GM12878 (cell line): ENCODE measurements at regions not wholly inside any gene's neighbourhood (a gene's known extent, or its start where the extent isn't known, plus 50 kb on each side); places are given as distances from the start of the nearest gene placed in this dataset.

Experiments used
- ATAC-seq: fragments of 200-7000 bp; cut with Tn5 transposase; 3 replicates; pipeline ENCODE4 v1.9.1; 2020; ENCODE audit warnings: mild to moderate bottlenecking, moderate library complexity
- BruUV-seq: library from RNA; stranded (reverse); fragments of 400-500 nt; replicated peaks from 2 replicates; lab custom pipeline; 2021; lab: Mats Ljungman, UMichigan
- CTCF ChIA-PET: fragments of 300-600 bp; sonication (Branson Sonifier 250); formaldehyde crosslinking; extraction: SDS; loops from one replicate; lab custom pipeline; 2021; ENCODE audit warnings: inconsistent platforms; lab: Yijun Ruan, JAX
- POLR2A ChIA-PET: fragments of 350-600 bp; formaldehyde crosslinking; extraction: SDS; loops from one replicate; lab custom pipeline; 2021; ENCODE audit warnings: inconsistent platforms; lab: Charles Lee
- RAD21 ChIA-PET: fragments of 300-600 bp; sonication (Branson Sonifier 250); formaldehyde crosslinking; loops from one replicate; lab custom pipeline; 2023; ENCODE audit warnings: antibody characterized with exemption; ENCODE audit not compliant: unreplicated experiment; lab: Charles Lee
- SMC1A ChIA-PET: fragments of 300-600 bp; sonication (Branson Sonifier 250); formaldehyde crosslinking; loops from one replicate; lab custom pipeline; 2023; ENCODE audit not compliant: unreplicated experiment, uncharacterized antibody; lab: Charles Lee
- DNase-seq: peaks from one replicate; pipeline ENCODE4 v3.0.0-alpha.2; 2011; ENCODE audit warnings: low read depth, low spot score
- FAIRE-seq: peaks from 3 replicates; lab custom pipeline; 2011; peaks lifted over from hg19 to GRCh38; lab: Jason Lieb, UNC
- H2AFZ ChIP-seq: 2 replicates; pipeline ENCODE4 v1.6.0; 2011; ENCODE audit warnings: low read depth, low read length, control low read depth; ENCODE audit not compliant: control insufficient read depth
- H3K27ac ChIP-seq: 2 replicates; pipeline ENCODE4 v1.5.1; 2011; ENCODE audit warnings: control low read depth; ENCODE audit not compliant: control insufficient read depth, insufficient read depth
- H3K27me3 ChIP-seq, 2 experiments: replicated peaks in 1 of 2; 2 replicates each; pipeline versions ENCODE4 v1.6.0 to v1.6.1; 2011; ENCODE audit warnings: low read length in 1 of 2; ENCODE audit not compliant: control insufficient read depth in 2 of 2, insufficient read depth in 2 of 2
- H3K36me3 ChIP-seq, 2 experiments: 2 replicates each; pipeline ENCODE4 v1.5.1; 2011; ENCODE audit warnings: low read length in 1 of 2; ENCODE audit not compliant: control insufficient read depth in 2 of 2, insufficient read depth in 2 of 2
- H3K4me1 ChIP-seq: 2 replicates; pipeline ENCODE4 v1.6.1; 2011; ENCODE audit warnings: mild to moderate bottlenecking, low read length, moderate library complexity, mixed read lengths; ENCODE audit not compliant: control insufficient read depth, insufficient read depth
- H3K4me2 ChIP-seq: 2 replicates; pipeline ENCODE4 v1.6.0; 2011; ENCODE audit warnings: control low read depth; ENCODE audit not compliant: control insufficient read depth, insufficient read depth
- H3K4me3 ChIP-seq: fragments of 200-600 bp; sonication (generic); 2 replicates; pipeline ENCODE4 v1.5.1; 2016
- H3K79me2 ChIP-seq: 2 replicates; pipeline ENCODE4 v1.6.0; 2011; ENCODE audit warnings: low read length; ENCODE audit not compliant: control insufficient read depth, insufficient read depth
- H3K9ac ChIP-seq: 2 replicates; pipeline ENCODE4 v1.8.0; 2011; ENCODE audit warnings: low read length, control low read depth, mixed read lengths; ENCODE audit not compliant: control insufficient read depth, insufficient read depth
- H3K9me3 ChIP-seq: replicated peaks from 3 replicates; pipeline ENCODE4 v1.5.1; 2011; ENCODE audit warnings: mild to moderate bottlenecking, low read length; ENCODE audit not compliant: control insufficient read depth, insufficient read depth
- H4K20me1 ChIP-seq: 2 replicates; pipeline ENCODE4 v1.6.0; 2011; ENCODE audit not compliant: control insufficient read depth, insufficient read depth
- EZH2 ChIP-seq: IDR thresholded peaks from 2 replicates; pipeline ENCODE4 v1.6.1; 2012; ENCODE audit warnings: low read depth, mild to moderate bottlenecking, control low read depth, inconsistent platforms, low read length, borderline replicate concordance; ENCODE audit not compliant: control insufficient read depth
- FOXM1 ChIP-seq: IDR thresholded peaks from 2 replicates; pipeline ENCODE4 v1.6.1; 2012; ENCODE audit warnings: low read depth, mild to moderate bottlenecking, inconsistent platforms, low read length, moderate library complexity
- JUNB ChIP-seq: IDR thresholded peaks from 2 replicates; pipeline ENCODE4 v1.6.1; 2016; ENCODE audit warnings: antibody characterized with exemption, mild to moderate bottlenecking
- JUND ChIP-seq: IDR thresholded peaks from 2 replicates; pipeline ENCODE4 v1.6.1; 2012; ENCODE audit warnings: low read depth, mild to moderate bottlenecking, low read length, improper control_type of control experiment, moderate library complexity
- KAT2A ChIP-seq: conservative IDR thresholded peaks from 2 replicates; pipeline ENCODE4 v1.6.1; 2011; ENCODE audit warnings: low read depth, low read length; ENCODE audit not compliant: control insufficient read depth
- NR2C1 ChIP-seq: fragments of 450-650 bp; IDR thresholded peaks from 2 replicates; pipeline ENCODE4 v1.6.1; 2017; ENCODE audit warnings: antibody characterized with exemption, mild to moderate bottlenecking, moderate library complexity
- PML ChIP-seq: IDR thresholded peaks from 2 replicates; pipeline ENCODE4 v1.6.1; 2012; ENCODE audit warnings: low read length, inconsistent platforms
- RAD21 ChIP-seq: IDR thresholded peaks from 2 replicates; pipeline ENCODE4 v1.6.1; 2011; ENCODE audit warnings: mild to moderate bottlenecking, low read depth, low read length, moderate library complexity; ENCODE audit not compliant: insufficient read depth
- SPI1 ChIP-seq: IDR thresholded peaks from 2 replicates; pipeline ENCODE4 v1.6.1; 2011; ENCODE audit warnings: low read depth, mild to moderate bottlenecking, low read length, moderate library complexity, borderline replicate concordance; ENCODE audit not compliant: insufficient read depth
- SREBF2 ChIP-seq: IDR thresholded peaks from 2 replicates; pipeline ENCODE4 v1.6.1; 2012; ENCODE audit warnings: mild to moderate bottlenecking, low read length
- SUPT20H ChIP-seq: IDR thresholded peaks from 2 replicates; pipeline ENCODE4 v1.6.1; 2011; ENCODE audit warnings: low read depth, mild to moderate bottlenecking, low read length, moderate library complexity, borderline replicate concordance; ENCODE audit not compliant: control insufficient read depth
- TBL1XR1 ChIP-seq: IDR thresholded peaks from 2 replicates; pipeline ENCODE4 v1.6.1; 2012; ENCODE audit warnings: low read depth, low read length, improper control_type of control experiment
- WRNIP1 ChIP-seq: IDR thresholded peaks from 2 replicates; pipeline ENCODE4 v1.6.1; 2011; ENCODE audit warnings: low read depth, low read length, improper control_type of control experiment, borderline replicate concordance
- WGBS: methylation state at CpG from one replicate; pipeline ENCODE4 v1.1.6; 2016; ENCODE audit warnings: low lambda C conversion rate; ENCODE audit not compliant: insufficient replicate concordance, insufficient coverage; ENCODE audit errors: missing lambda C conversion rate; 5-methylcytosine and 5-hydroxymethylcytosine counted together
- in situ Hi-C: fragments of 300-500 bp; cut with MboI; formaldehyde crosslinking; loops from 9 replicates; pipeline ENCODE4 v1.14.3; 2018; ENCODE audit warnings: mixed read lengths
- intact Hi-C: fragments of 100-400 bp; cut with micrococcal nuclease; formaldehyde crosslinking; loops from one replicate; pipeline ENCODE4 v1.14.2; 2022; ENCODE audit not compliant: unreplicated experiment
- TF ChIP-seq, protein P1 (sequence below): fragments of 450-650 bp; IDR thresholded peaks from 2 replicates; pipeline ENCODE4 v1.6.1; 2017; ENCODE audit warnings: mild to moderate bottlenecking, moderate library complexity
- TF ChIP-seq, protein P2 (sequence below): fragments of 450-650 bp; IDR thresholded peaks from 2 replicates; pipeline ENCODE4 v1.6.1; 2017; ENCODE audit warnings: mild to moderate bottlenecking, moderate library complexity

DNA sequence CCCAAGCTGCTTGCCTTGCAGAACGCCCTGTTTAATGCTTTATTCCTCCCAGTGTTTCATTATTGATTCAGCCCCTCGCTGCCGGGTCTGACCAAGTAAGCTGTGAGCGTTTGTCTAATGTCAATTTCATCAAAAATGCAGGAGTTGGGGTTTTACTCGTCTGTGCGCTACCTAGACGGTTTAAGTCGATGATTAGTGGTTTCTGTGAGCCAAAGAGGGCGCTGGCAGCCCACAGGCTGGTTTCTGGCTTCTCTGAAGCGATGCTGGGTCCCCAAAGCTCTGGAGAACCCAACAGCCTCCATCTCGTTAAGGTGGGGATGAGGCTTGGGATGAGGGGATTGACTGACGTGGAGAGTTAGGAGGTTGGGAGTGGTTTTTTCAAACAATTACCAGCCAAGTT is 102.9 kb downstream of the SYF2 start (continued):
- TF ChIP-seq NR2C1 (no peak), RAD21 (0 out of 2 replicates have a peak, but pooled peaks have one; percentile 2), SREBF2 (no peak), EZH2 (no peak), JUND (no peak), KAT2A (no peak)
- TF ChIP-seq, protein P1, sequence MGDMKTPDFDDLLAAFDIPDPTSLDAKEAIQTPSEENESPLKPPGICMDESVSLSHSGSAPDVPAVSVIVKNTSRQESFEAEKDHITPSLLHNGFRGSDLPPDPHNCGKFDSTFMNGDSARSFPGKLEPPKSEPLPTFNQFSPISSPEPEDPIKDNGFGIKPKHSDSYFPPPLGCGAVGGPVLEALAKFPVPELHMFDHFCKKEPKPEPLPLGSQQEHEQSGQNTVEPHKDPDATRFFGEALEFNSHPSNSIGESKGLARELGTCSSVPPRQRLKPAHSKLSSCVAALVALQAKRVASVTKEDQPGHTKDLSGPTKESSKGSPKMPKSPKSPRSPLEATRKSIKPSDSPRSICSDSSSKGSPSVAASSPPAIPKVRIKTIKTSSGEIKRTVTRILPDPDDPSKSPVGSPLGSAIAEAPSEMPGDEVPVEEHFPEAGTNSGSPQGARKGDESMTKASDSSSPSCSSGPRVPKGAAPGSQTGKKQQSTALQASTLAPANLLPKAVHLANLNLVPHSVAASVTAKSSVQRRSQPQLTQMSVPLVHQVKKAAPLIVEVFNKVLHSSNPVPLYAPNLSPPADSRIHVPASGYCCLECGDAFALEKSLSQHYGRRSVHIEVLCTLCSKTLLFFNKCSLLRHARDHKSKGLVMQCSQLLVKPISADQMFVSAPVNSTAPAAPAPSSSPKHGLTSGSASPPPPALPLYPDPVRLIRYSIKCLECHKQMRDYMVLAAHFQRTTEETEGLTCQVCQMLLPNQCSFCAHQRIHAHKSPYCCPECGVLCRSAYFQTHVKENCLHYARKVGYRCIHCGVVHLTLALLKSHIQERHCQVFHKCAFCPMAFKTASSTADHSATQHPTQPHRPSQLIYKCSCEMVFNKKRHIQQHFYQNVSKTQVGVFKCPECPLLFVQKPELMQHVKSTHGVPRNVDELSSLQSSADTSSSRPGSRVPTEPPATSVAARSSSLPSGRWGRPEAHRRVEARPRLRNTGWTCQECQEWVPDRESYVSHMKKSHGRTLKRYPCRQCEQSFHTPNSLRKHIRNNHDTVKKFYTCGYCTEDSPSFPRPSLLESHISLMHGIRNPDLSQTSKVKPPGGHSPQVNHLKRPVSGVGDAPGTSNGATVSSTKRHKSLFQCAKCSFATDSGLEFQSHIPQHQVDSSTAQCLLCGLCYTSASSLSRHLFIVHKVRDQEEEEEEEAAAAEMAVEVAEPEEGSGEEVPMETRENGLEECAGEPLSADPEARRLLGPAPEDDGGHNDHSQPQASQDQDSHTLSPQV: no peak
- TF ChIP-seq, all 136 proteins: peak for 2

DNA sequence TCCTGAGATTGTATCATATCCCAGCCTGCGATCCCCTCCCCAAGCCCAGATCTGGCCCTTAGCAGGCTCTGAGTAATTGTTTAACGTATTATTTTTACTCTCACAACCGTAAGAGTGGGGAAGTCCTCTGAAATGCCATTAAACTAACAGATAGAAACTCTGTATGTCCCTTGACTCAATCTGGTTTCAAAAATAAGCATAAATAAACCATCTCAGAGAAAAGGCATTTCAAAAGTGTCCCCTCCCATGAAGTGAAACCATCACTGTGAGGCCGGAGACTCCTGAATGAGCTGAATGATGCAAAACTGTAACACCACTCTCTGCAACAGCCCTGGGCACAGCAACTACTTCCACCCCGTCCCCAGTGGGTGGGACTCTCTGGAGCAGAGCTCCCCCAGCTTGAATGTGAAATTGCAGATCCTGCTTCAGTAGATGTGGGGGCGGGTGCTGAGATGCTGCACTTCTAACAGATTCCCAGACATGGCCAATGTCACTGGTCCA is 104.1 kb downstream of the SYF2 start:
- Histone ChIP-seq H3K4me3 (peak overlapping the region; percentile 5; the same call in 1 of the 2 replicates), H4K20me1 (no peaks in the 10 kb centered on the region), H3K4me2 (peak overlapping the region; percentile 73), H3K9ac (peak overlapping the region; percentile 43), H2AFZ (peak overlapping the region; percentile 40), H3K4me1 (peaks cover 16% of the 10 kb centered on the region), H3K27me3 (0 out of 4 replicates have a peak, but pooled peaks cover 0 to 2% of the 10 kb centered on the region in 2 experiments), H3K9me3 (no peaks in the 10 kb centered on the region; the same call in 2 of the 3 replicates), H3K79me2 (no peaks in the 10 kb centered on the region), H3K36me3 (no peaks in the 10 kb centered on the region), H3K27ac (peak overlapping the region; percentile 35)
- SMC1A ChIA-PET: interaction anchor here (0.7 to 2.5 kb wide), 11 partner anchors 8 to 736 kb away, joined by 3 to 17 read pairs (median 3); no protein-coding TSS in a partner anchor
- RAD21 ChIA-PET: interaction anchor here (0.6 to 2.1 kb wide), 8 partner anchors 11 to 674 kb away, joined by 3 to 11 read pairs (median 4); partner anchors contain the start of gene RUNX3
- ATAC-seq (peak; percentile 93), FAIRE-seq (peak; percentile 77), DNase-seq (no peak)
- intact Hi-C loops: no loop called here
- in situ Hi-C loops: no loop called here
- CTCF ChIA-PET: interaction anchor here (1.0 to 2.8 kb wide), 6 partner anchors 12 to 91 kb away, joined by 3 to 17 read pairs (median 4); no protein-coding TSS in a partner anchor
- WGBS: 2% methylated on average over 6 of the region's 6 CpGs
- no TSS peak for BruUV-seq
- POLR2A ChIA-PET: interaction anchor here (0.6 to 2.9 kb wide), 5 partner anchors 11 to 29 kb away, joined by 3 to 16 read pairs (median 4); no protein-coding TSS in a partner anchor
- TF ChIP-seq WRNIP1 (no peak), SPI1 (no peak), PML (no peak), SUPT20H (no peak), JUNB (peak; percentile 35), FOXM1 (peak; percentile 54; the same call in 1 of the 2 replicates), TBL1XR1 (no peak)
- TF ChIP-seq, protein P2, sequence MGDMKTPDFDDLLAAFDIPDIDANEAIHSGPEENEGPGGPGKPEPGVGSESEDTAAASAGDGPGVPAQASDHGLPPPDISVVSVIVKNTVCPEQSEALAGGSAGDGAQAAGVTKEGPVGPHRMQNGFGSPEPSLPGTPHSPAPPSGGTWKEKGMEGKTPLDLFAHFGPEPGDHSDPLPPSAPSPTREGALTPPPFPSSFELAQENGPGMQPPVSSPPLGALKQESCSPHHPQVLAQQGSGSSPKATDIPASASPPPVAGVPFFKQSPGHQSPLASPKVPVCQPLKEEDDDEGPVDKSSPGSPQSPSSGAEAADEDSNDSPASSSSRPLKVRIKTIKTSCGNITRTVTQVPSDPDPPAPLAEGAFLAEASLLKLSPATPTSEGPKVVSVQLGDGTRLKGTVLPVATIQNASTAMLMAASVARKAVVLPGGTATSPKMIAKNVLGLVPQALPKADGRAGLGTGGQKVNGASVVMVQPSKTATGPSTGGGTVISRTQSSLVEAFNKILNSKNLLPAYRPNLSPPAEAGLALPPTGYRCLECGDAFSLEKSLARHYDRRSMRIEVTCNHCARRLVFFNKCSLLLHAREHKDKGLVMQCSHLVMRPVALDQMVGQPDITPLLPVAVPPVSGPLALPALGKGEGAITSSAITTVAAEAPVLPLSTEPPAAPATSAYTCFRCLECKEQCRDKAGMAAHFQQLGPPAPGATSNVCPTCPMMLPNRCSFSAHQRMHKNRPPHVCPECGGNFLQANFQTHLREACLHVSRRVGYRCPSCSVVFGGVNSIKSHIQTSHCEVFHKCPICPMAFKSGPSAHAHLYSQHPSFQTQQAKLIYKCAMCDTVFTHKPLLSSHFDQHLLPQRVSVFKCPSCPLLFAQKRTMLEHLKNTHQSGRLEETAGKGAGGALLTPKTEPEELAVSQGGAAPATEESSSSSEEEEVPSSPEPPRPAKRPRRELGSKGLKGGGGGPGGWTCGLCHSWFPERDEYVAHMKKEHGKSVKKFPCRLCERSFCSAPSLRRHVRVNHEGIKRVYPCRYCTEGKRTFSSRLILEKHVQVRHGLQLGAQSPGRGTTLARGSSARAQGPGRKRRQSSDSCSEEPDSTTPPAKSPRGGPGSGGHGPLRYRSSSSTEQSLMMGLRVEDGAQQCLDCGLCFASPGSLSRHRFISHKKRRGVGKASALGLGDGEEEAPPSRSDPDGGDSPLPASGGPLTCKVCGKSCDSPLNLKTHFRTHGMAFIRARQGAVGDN: no peak
